Stimulated activated CD8-positive, alpha-beta memory T cell treated with anti-CD3 and anti-CD28 coated beads, Interleukin-12 subunit alpha, Interleukin-12 subunit beta, amount 100 ng/mL, for 24 hours (primary cell): ENCODE measurements at regions not wholly inside any gene's neighbourhood (a gene's known extent, or its start where the extent isn't known, plus 50 kb on each side); places are given as distances from the start of the nearest gene placed in this dataset.

Experiments used
- DNase-seq: peaks from one replicate; pipeline ENCODE4 v3.0.0-alpha.2; 2020; ENCODE audit errors: extremely low read depth

- no peak for DNase-seq
These were observed 697.3 kb downstream of the TLR4 start for GRCh38 chr9:118401546-118401945.

DNA sequence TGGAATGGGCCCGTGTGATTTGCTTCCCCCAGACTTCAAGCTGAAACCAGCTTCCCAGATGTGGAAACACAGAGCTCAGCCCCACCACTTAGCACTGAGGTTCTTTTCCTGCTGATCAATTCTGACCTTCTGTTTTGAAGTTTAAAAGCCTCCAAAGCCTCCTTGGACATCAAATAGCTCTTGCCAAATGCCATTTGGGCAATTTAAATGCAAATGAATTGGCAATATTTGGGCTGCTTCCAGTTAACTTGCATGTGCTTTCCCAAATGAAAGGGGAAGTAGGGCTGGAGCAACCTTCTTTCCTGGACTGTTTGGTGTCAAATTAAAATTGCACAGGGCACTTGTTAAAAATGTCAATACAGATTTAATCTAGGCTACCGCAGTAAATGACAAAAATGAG, 710.5 kb downstream of the TLR4 start:
- no peak for DNase-seq

- DNase-seq, result no peak
These were observed 714.8 kb downstream of the TLR4 start for GRCh38 chr9:118418887-118419565.

GRCh38 chr9:118419676-118420075, 715.5 kb downstream of the TLR4 start:
- no peak for DNase-seq

DNA sequence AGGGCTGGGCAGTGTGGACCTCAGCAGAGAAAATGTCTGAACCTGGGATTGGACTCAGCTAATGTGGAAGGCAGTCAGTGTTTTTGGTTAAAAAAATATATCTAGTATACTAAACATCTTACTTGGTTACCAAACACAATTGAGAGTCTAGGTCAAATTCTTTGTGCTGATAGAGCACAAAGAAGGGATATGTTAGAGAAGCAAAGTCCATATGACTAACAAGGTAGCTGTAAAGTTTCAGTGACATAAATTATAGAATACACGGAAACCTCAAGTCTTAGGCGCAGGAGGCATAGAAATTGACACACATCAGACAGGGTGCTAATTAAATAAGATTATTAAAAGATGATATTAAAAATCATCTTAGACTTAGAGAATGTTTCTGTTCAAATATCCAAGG, 718.3 kb downstream of the TLR4 start:
- DNase-seq, result no peak

GRCh38 chr9:118423021-118423420, 718.8 kb downstream of the TLR4 start:
- DNase-seq, result no peak

GRCh38 chr9:118423721-118424120, 719.5 kb downstream of the TLR4 start:
- DNase-seq, result no peak

DNA sequence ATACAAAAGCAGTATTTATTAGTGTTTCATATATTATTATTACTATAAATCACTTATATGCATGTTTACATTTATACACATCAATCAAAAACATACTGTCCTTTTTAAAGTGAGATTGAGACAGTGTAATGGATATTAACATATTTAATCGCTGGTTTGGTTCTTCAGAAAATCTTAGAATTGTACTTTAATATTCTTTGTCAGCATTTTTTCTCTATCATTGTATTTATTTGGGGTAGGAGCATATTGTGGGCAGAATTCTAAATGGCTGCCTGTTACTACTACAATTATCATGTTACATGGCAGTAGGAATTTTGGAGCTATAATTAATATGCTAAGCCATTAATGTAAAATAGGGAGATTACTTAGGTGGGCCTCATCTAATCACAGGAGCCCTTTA, 722.6 kb downstream of the TLR4 start:
- DNase-seq, result no peak

DNA sequence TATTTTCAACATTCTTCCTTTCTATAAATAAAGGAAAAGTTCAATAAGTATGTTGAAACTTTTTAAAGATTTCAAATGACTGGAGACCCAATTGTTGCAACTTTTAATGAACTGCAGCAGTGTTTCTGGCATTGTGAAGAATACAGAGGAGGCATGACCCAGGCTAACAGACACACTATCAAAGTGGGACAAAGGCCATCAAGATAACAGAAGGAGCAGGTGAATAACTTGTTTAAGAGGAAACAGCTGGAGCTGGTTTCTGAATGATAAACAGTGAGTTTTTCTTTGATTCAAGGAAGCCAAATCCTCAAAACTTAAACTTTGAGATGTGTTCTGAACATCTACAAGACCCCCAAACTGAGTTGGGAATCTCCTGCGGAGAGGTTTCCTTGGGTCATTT, 734.6 kb downstream of the TLR4 start:
- no peak for DNase-seq

GRCh38 chr9:118439441-118439840, 735.2 kb downstream of the TLR4 start:
- no peak for DNase-seq

DNA sequence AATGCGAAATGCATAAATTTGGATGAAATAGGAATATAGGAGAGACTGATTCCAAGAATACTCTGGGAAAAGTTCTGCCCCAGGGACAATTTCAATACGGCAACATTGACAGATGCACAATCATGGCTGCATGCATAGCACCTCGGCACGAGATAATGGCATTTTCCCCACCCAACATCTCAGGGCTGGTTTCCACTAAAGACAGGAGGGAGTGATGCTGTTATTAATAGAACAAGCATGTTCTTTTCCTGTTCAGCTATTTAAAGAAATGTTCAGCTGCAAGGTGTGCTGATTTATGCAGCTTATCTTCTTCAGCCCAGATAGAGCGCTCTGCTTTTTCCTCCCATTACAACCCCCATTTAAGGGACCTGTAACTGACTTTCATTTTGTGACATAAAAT, 740.2 kb downstream of the TLR4 start:
- no peak for DNase-seq

GRCh38 chr9:118446943-118447639, 742.9 kb downstream of the TLR4 start:
- DNase-seq, result no peak

- DNase-seq, result no peak
These were observed 745.4 kb downstream of the TLR4 start for GRCh38 chr9:118449554-118449953.

- no peak for DNase-seq
These were observed 751.1 kb downstream of the TLR4 start for GRCh38 chr9:118455259-118455658.

DNA sequence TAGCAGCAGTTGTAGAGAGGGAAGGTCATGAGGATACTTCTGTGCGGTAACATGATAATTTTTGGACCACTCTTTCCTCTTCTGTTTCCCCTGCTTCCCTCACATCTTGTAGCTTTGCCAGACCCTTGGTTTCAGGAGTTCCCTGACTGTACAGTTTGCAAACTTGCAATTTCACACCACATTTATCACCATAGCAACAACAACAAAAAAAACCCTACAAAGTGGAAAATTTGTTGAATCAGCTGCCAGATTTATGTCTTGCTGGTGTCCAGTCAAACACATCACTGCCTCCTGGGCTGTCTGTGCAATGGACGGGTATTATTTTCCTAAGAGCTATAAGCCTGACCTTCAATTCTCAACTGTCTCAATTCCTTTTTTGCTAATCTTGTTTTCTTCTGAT, 751.6 kb downstream of the TLR4 start:
- DNase-seq, result no peak

- DNase-seq, result no peak
These were observed 753.2 kb downstream of the TLR4 start for GRCh38 chr9:118457171-118458000.

DNA sequence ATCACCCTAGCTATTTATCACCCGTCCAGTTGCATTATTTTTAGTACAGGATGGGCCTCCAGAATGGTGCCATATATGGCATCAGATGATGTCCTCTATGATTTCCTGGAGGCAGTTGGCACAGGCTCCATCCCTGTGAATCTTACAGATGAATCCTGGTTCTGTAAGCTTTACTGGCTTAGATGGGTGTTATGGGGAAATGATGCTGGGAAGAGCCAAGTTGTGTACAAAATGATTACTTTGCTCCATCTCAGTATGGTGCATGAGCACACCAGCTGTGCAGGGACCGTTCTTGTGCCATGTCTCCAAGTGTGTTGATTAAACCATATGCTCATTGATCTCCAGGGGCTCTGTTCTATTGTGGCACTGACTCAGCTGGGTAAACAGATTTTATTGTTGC, 755.7 kb downstream of the TLR4 start:
- DNase-seq, result no peak

DNA sequence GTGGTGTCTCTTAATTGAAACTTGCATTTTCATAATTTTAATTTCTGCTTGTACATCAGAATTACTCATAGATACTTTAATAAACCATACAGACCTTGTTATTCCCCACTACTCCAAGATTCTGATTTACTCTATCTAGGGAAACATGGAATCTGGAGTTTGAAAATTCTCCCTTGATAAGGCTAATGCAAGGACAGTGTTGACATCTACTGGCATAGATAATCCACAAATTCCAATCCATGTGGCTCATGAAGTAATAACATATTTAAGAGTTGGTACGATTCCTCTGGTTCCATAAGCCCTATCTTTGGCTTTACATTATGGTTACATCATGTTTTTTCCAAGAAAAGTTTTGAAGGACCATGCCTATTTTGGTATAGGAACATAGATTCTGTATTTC, 759.2 kb downstream of the TLR4 start:
- no peak for DNase-seq

DNA sequence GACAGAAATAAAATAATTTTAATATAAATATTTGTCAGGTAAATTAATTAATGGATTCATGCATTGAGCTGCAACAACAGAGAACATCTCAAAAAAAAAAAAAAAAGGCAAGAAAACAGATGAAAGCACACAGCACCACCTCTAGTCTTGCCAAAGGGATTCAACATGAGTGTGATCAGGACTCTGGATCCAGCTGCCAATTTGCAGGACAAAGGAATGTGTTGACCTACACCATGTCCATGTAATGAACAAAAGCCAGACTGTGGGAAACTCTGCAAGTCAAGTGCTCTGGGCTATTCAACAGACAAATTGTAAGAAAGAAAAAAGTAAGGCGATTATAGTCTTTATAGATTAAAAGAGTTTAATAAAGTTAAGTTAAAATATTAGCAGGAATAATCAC, 769.3 kb downstream of the TLR4 start:
- no peak for DNase-seq

DNA sequence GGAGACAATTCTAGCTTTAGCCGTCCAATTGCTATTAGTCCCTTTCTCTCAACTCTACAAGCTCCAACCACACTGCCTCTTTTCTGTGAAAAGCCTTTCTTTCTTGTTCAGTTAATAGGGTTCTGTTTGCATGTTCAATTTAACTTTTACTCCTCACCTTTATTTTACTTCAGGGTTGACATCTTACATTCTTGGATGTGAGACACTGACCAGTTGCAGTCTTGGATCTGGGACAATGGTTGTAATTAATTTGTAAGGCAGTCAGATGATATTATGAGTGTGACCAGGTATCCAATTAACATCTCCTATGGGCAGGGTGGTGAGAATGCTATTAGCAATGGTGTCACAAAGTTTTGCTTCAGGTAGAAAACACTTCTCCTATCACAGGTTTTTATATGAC, 774.5 kb downstream of the TLR4 start:
- no peak for DNase-seq

- DNase-seq, result no peak
These were observed 778.1 kb downstream of the TLR4 start for GRCh38 chr9:118482306-118482705.

- no peak for DNase-seq
These were observed 779.5 kb downstream of the TLR4 start for GRCh38 chr9:118483677-118484076.

DNA sequence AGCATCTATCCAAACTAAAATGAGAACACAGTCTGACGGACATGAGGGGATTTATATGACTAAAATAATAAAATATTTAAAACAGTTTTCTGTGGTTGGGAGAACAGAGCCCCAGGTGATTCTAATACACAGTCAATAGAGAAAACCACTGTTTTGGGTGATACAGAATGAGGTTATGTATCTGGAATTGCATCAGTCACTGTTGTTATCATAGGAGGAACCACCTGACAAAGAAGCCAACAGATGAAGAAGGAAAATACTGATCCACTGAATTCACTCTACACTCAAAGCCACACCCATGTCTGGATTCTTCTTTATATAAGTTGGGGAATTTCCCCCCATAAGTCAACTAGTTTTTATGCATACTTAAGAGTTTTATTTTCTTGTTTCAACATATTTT, 799.0 kb downstream of the TLR4 start:
- DNase-seq, result no peak
